ENCODE measurements at regions not wholly inside any gene's neighbourhood (a gene's known extent, or its start where the extent isn't known, plus 50 kb on each side); places are given as distances from the start of the nearest gene placed in this dataset.

GRCh38 chr5:7272408-7272965 is 123.5 kb upstream of the ADCY2 start:
- TF ChIP-seq CTCF (IDR thresholded peaks at IDR 0.05; ENCODE audit: poor library complexity) (no peak), EZH2phosphoT487 (IDR thresholded peaks at IDR 0.05; ENCODE audit: low read depth, severe bottlenecking, unreplicated experiment) (no peak), EZH2 (IDR thresholded peaks at IDR 0.05; ENCODE audit: borderline replicate concordance) (no peak)
